Right lobe of liver (tissue), 4 donors: ENCODE measurements at regions not wholly inside any gene's neighbourhood (a gene's known extent, or its start where the extent isn't known, plus 50 kb on each side); places are given as distances from the start of the nearest gene placed in this dataset.

Experiments used
- CTCF ChIP-seq, 4 donors: fragments of 200-600 bp in 3 of 4; fragments of 450-650 bp in 1 of 4; IDR thresholded peaks; one replicate each; pipeline versions ENCODE4 v1.5.1 to v1.8.0; 2016 to 2022; ENCODE audit warnings: antibody characterized with exemption in 4 of 4, mild to moderate bottlenecking in 2 of 4
- POLR2A ChIP-seq: fragments of 450-650 bp; IDR thresholded peaks from one replicate; pipeline ENCODE4 v1.6.1; 2017; ENCODE audit warnings: antibody characterized with exemption, mild to moderate bottlenecking
- donor health status: DM: no; HTN: no; CAD: no.
- donor health status: DM: no; HTN: no; CAD: no.
- donor health status: DM: no; HTN: yes; CAD: no.

DNA sequence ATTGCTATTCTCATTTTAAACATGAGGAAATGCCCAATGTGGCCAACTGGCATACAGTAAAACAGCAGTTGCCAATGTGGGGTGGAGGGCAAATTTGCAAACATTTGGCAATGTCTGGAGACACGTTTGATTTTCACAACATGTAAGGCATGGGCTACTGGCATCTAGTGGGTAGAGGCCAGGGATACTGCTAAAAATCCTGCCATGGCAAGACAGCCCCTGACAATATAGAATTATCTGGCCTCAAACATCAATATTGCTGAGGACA lies 168.6 kb downstream of the KCNE4 start:
- TF ChIP-seq CTCF (IDR thresholded peaks at IDR 0.05): no peak
- TF ChIP-seq POLR2A: no peak
